DND-41 (cell line): ENCODE measurements at regions not wholly inside any gene's neighbourhood (a gene's known extent, or its start where the extent isn't known, plus 50 kb on each side); places are given as distances from the start of the nearest gene placed in this dataset.

Source experiments
- ATAC-seq: fragments of 200-7000 bp; cut with Tn5 transposase; 3 replicates; pipeline ENCODE4 v1.9.1; 2021; ENCODE audit warnings: low read depth; ENCODE audit not compliant: insufficient read depth
- DNase-seq: peaks from one replicate; pipeline ENCODE4 v3.0.0-alpha.2; 2020
- H2AFZ ChIP-seq: 2 replicates; pipeline ENCODE4 v1.6.0; 2012; ENCODE audit warnings: low read depth, low read length
- H3K27ac ChIP-seq: 2 replicates; pipeline ENCODE4 v1.5.1; 2012; ENCODE audit warnings: low read length, inconsistent platforms
- H3K27me3 ChIP-seq: fragments of 200-600 bp; sonication (generic); 2 replicates; pipeline ENCODE4 v1.6.0; 2012; ENCODE audit warnings: low read length, mild to moderate bottlenecking, inconsistent platforms; ENCODE audit not compliant: insufficient read depth, poor library complexity
- H3K36me3 ChIP-seq: 2 replicates; pipeline ENCODE4 v1.5.1; 2012; ENCODE audit warnings: low read length, inconsistent platforms; ENCODE audit not compliant: insufficient read depth
- H3K4me1 ChIP-seq: 2 replicates; pipeline ENCODE4 v1.5.1; 2012; ENCODE audit warnings: mild to moderate bottlenecking, low read length; ENCODE audit not compliant: insufficient read depth
- H3K4me2 ChIP-seq: 2 replicates; pipeline ENCODE4 v1.6.0; 2012; ENCODE audit warnings: mild to moderate bottlenecking, moderate library complexity, low read length, inconsistent platforms; ENCODE audit not compliant: insufficient read depth
- H3K4me3 ChIP-seq, 2 experiments: fragments of 200-600 bp in 1 of 2; shearing (Covaris generic) in 1 of 2; 2 replicates each; pipeline ENCODE4 v1.5.1; 2012 to 2016; ENCODE audit warnings: inconsistent platforms in 2 of 2, low read length in 2 of 2, mild to moderate bottlenecking in 2 of 2, low read depth in 1 of 2, moderate library complexity in 1 of 2
- H3K79me2 ChIP-seq: 2 replicates; pipeline ENCODE4 v1.6.0; 2012; ENCODE audit warnings: low read length, inconsistent platforms; ENCODE audit not compliant: insufficient read depth
- H3K9ac ChIP-seq: 2 replicates; pipeline ENCODE4 v1.6.0; 2012; ENCODE audit warnings: low read depth, mild to moderate bottlenecking, inconsistent platforms, low read length, moderate library complexity
- H3K9me3 ChIP-seq: 2 replicates; pipeline ENCODE4 v1.5.1; 2012; ENCODE audit warnings: low read length, moderate library complexity, mild to moderate bottlenecking, inconsistent platforms; ENCODE audit not compliant: insufficient read depth, severe bottlenecking
- H4K20me1 ChIP-seq: 2 replicates; pipeline ENCODE4 v1.6.0; 2012; ENCODE audit warnings: low read length; ENCODE audit not compliant: insufficient read depth
- EZH2 ChIP-seq: IDR thresholded peaks from 3 replicates; pipeline ENCODE4 v1.6.1; 2012; ENCODE audit warnings: borderline replicate concordance, low read depth, mild to moderate bottlenecking, moderate library complexity, low read length, inconsistent platforms; ENCODE audit not compliant: severe bottlenecking
- TF ChIP-seq, protein P1 (sequence below): IDR thresholded peaks from 2 replicates; pipeline ENCODE4 v1.5.1; 2012; ENCODE audit warnings: borderline replicate concordance, low read length, moderate library complexity, mild to moderate bottlenecking; ENCODE audit not compliant: poor library complexity, severe bottlenecking; ENCODE audit errors: extremely low read depth

DNA sequence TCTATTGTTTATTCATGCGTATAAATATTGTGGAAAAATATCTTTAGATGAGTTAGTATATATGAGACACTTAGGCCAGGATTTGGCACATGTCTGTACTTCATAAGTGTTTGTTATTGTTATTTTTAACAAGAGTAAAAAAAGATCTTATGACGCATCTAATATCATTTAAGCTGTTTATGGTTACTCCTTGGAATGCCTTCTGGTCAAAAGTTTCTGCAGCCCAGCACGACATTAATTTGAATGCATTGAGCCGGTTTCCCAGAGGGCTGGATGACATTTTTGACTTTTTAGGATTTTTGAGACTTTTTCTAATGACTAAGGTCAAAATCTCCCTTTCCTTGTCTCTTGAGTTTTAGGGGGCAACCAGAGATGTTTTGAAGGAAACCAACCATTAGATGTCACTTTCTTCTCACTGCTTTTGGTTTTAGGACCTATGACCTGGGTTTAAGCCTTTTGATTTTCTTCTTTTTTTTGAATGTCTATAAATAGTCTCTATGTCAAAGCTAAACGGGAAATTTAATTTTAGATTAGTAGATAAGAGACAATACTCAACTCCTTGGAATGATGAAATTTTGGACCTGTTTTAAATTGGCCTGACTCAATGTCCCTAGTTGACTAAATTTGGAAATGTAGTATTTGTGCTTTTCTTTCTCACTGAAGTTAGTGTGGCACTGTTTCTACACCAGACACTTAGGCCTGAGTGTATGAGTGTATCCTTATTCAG lies 215.5 kb downstream of the AEBP2 start:
- no peak for TF ChIP-seq EZH2
- TF ChIP-seq, protein P1, sequence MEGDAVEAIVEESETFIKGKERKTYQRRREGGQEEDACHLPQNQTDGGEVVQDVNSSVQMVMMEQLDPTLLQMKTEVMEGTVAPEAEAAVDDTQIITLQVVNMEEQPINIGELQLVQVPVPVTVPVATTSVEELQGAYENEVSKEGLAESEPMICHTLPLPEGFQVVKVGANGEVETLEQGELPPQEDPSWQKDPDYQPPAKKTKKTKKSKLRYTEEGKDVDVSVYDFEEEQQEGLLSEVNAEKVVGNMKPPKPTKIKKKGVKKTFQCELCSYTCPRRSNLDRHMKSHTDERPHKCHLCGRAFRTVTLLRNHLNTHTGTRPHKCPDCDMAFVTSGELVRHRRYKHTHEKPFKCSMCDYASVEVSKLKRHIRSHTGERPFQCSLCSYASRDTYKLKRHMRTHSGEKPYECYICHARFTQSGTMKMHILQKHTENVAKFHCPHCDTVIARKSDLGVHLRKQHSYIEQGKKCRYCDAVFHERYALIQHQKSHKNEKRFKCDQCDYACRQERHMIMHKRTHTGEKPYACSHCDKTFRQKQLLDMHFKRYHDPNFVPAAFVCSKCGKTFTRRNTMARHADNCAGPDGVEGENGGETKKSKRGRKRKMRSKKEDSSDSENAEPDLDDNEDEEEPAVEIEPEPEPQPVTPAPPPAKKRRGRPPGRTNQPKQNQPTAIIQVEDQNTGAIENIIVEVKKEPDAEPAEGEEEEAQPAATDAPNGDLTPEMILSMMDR: peak; percentile 12
- Histone ChIP-seq H3K79me2 (no peaks in the 10 kb centered on the region), H3K27me3 (no peaks in the 10 kb centered on the region), H4K20me1 (no peaks in the 10 kb centered on the region), H3K9me3 (no peaks in the 10 kb centered on the region), H3K4me3 (no peak overlapping the region), H3K9ac (no peak overlapping the region), H3K36me3 (no peaks in the 10 kb centered on the region), H2AFZ (no peak overlapping the region), H3K4me1 (no peaks in the 10 kb centered on the region), H3K27ac (no peak overlapping the region), H3K4me2 (no peak overlapping the region)
- DNase-seq (no peak), ATAC-seq (no peak)

DNA sequence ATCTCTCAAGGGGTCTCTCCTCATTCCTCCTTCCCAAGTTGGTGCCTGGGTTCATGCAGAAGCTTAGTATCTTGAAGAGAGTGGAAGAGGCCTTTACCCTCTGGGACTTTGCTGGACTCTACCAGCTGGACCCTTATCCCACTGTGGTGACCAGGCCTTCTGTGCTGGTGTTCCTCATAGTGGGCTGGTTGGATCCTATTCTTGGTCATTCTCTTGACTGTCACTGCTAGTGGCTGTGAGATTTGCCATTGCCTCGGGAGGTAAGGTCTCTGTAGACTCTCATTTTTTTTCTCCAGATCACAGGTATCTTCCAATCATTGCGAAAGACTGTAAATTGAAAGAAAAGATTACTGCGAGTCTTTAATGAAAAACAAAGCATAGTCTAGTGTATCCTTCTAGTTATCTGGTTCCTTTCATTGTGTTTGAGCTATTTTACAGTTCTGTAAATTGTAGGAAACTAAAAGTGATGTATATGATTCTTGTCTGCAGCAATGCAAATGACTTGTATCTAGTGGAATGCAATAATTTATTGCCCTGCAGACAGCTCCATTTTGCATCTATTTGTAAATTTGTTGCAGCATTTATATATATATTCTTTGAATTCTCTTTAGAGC lies 217.9 kb downstream of the AEBP2 start:
- no peak overlapping the region for H3K4me2 ChIP-seq
- no peaks in the 10 kb centered on the region for H3K4me1 ChIP-seq
- no peaks in the 10 kb centered on the region for H3K79me2 ChIP-seq
- no peaks in the 10 kb centered on the region for H4K20me1 ChIP-seq
- no peak overlapping the region for H2AFZ ChIP-seq
- no peaks in the 10 kb centered on the region for H3K36me3 ChIP-seq
- no peak overlapping the region for H3K4me3 ChIP-seq
- no peak overlapping the region for H3K9ac ChIP-seq
- no peaks in the 10 kb centered on the region for H3K9me3 ChIP-seq
- DNase-seq: no peak
- no peaks in the 10 kb centered on the region for H3K27me3 ChIP-seq
- TF ChIP-seq, protein P1: no peak
- no peak for TF ChIP-seq EZH2
- no peak overlapping the region for H3K27ac ChIP-seq
- no peak for ATAC-seq

DNA sequence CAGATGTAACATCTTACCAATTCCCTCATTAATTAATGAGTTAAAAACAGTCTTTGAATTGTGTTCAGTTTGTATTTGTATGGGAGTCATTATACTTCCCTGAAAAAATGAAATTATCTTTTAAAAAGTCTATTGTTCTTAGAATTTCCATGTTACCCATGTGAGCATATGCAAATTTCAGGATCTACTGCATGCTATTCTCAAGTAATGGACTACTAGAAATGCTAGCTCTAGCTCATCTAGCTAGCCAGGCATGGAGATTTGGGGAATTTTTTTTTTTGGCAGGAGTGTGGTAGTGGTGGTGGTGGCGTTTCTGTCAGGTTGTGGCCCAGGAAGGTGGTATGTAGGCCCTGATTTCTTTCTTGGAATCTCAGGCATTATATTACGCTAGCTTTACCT lies 218.4 kb downstream of the AEBP2 start:
- no peaks in the 10 kb centered on the region for H3K27me3 ChIP-seq

More for the DNA sequence above, 218.4 kb downstream of the AEBP2 start:
- DNase-seq (no peak), ATAC-seq (no peak)
- Histone ChIP-seq H3K9me3 (no peaks in the 10 kb centered on the region), H3K4me3 (no peak overlapping the region), H3K4me1 (no peaks in the 10 kb centered on the region), H3K27ac (no peak overlapping the region), H3K79me2 (no peaks in the 10 kb centered on the region), H2AFZ (no peak overlapping the region), H3K9ac (no peak overlapping the region), H3K36me3 (no peaks in the 10 kb centered on the region), H3K4me2 (no peak overlapping the region), H4K20me1 (no peaks in the 10 kb centered on the region)
- TF ChIP-seq, protein P1: no peak
- no peak for TF ChIP-seq EZH2
